ENCODE measurements at regions not wholly inside any gene's neighbourhood (a gene's known extent, or its start where the extent isn't known, plus 50 kb on each side); places are given as distances from the start of the nearest gene placed in this dataset.
A peak's percentile ranks its signal among the peaks of the same experiment; 100 is the strongest.
"Not testable (repeated sequence)": the region's sequence is repeated elsewhere in the genome, so short reads cannot be mapped to it uniquely, and the experiment has no call there.

DNA sequence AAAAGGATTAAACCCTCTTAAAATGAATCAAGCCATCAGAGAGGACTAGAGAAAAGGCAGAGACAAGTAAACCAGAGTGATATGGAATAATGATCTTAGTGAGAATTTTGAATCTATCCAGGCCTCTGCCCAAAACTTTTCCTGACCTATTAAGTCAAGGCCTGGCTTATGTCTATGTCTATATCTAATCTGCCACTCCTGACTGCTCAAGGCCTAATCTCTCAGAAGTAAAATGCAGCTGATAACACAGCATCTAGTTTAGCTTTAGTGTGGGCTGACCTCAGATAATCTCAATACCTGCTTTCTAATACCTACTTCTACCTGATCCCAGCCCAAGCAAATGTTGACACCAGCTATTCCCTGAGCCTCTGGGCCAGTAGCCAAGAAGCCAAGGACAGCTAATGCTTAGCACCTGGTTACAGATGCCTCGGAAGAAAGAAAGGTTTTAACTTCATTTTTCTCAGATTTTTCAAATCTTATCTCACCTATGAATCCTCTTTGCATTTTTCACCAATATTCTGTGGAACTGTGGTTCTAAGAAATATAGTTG, 1472.5 kb upstream of the SEL1L start:
- no peak for DNase-seq
- intact Hi-C loops (cut with DNase I): no loop called here

DNA sequence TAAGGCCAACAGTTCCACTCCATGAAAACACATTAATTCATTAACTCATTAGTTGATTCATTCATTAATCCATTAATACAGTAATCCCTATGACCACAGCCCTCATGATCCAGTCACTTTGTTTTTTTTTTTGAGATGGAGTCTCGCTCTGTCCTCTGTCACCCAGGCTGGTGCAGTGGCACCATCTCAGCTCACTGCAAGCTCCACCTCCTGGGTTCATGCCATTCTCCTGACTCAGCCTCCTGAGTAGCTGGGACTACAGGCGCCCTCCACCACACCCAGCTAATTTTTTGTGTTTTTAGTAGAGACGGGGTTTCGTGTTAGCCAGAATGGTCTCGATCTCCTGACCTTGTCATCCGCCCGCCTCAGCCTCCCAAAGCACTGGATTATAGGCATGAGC, 1473.4 kb upstream of the SEL1L start:
- intact Hi-C loops (cut with DNase I): not testable (repeated sequence)
- DNase-seq: peak in 1 of 10 donors; percentile 54

DNA sequence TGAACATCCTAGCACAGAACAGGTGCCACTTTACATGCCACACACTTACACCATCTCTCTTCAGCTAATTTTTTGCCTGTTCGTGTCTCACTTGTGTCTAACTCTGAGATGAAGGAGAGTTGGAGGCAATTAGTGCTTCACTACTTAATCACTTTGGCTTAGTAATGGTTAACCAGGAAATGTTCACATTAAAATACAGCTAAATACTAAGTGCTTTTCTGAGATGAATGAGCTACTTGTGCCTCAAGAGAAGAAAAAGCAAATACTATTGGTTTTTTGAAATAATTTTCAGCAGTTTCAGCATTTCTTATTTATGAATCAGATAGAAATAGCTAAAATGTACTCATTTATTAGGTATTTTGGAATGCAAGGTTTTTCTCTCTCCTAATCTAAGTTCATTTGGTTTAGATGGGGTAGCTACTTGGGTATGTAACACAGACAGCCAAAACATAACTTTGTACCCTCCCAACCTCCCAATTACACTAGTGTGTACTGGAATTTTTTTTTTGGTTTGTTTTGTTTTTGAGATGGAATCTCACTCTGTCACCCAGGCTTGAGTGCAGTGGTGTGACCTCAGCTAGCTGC, 1474.1 kb upstream of the SEL1L start:
- intact Hi-C loops (cut with DNase I): no loop called here
- no peak for DNase-seq

DNA sequence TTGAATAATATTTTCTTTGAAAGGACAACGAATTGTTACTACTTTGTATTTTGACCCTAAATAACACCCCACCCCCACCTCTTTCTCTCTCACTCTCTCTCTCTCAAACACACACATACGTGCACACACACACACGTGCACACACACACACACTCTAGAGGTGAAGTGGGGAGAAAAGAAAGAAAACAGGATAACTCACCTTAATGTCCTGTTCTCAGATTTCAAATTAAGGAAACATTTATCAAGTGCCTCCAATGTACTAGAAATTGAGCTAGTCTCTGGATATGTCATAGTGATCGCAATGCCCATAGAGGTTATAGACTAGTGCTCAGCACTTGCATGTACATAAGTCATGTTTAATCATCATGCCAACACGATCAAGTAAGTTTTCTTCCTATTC, 1483.6 kb upstream of the SEL1L start:
- no peak for DNase-seq
- intact Hi-C loops (cut with DNase I): no loop called here

DNA sequence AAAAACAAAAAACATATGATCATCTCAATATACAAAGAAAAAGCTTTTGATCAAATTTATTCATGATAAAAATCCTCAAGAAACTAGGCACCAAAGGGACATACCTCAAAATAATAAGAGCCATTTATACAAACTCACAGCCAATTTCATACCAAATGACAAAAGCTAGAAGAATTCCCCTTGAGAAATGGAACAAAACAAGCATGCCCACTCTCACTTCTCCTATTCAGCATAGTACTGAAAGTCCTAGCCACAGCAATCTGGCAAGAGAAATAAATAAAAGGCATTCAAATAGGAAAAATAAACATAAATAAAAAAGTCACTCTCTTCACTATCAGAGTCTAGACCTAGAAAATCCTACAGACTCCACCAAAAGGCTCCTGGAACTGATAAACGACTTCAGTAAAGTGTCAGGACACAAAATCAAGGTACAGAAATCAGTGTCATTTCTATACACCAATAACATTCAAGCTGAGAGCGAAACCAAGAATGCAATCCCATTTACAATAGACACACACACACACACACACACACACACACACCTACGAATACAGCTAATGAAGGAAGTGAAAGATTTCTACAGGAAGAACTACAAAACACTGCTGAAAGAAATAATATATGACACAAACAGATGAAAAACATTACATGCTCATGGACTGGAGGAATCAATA, 1486.2 kb upstream of the SEL1L start:
- intact Hi-C loops (cut with DNase I): no loop called here
- DNase-seq: no peak

DNA sequence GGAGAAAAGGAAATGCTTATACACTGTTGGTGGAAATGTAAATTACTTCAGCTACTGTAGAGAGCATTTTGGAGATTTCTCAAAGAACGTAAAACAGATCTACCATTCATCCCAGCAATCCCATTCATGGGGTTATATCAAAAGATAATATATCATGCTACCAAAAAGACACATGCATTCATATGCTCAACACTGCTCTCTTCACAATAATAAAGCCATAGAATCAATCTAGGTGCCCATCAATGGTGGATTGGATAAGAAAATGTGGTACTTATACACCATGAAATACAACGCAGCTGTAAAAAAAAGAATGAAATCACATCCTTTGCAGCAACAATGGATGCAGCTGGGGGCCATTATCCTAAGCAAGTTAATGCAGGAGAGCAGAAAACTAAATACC, 1487.7 kb upstream of the SEL1L start:
- intact Hi-C loops (cut with DNase I): no loop called here
- DNase-seq: no peak

DNA sequence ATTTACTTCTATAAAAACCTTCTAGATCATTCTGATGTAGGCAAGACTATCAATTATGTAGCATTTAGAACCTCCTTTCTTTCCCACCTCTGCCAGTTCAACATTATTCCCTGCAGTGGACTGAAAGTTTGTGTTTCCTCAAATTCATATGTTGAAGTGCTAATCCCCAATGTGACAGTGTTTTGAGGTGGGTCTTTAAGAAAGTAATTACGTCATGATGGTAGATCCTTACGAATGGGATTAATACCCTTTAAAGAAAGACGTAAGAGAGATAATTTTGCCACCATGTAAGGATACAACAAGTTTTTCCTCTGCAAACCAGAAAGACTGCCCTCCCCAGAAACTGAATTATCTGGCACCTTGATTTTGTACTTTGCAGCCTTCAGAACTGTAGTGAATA, 1489.7 kb upstream of the SEL1L start:
- DNase-seq: no peak
- intact Hi-C loops (cut with DNase I): no loop called here

DNA sequence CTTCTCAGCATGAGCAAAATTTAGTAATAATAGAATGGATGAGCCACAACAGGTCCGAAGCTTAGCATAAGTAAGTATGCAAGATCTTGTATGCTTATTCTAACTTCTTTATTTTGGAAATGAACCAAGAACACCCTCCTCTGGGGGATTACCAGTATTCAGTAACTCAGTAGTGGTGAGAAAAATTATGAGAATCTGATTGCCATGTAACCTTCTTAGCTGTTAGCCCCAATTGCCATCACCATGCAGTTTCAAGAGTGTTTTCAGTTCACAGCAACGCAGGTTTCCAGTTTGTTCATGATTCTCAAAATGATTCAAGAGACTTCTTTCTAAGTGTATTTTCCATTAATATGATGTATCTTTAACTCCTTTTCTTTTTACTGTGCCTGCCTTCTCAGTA, 1507.6 kb upstream of the SEL1L start:
- intact Hi-C loops (cut with DNase I): no loop called here
- no peak for DNase-seq

DNA sequence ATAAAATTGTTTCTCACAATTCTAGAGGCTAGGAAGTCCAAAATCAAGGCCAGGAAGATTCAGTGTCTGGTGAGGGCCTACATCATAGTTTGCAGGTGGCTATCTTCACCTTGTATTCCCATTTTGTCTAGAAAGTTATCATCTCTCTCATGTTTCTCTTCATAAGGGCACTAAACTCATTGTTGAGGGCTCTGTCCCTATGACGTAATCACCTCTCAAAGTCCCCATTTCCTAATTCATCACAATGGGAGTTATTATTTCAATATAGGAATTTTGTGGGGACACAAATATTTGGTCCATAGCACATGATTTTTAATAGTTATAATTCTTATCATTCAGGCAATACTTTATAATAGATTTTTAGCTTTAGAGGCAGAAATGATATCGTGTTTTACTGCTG, 1509.2 kb upstream of the SEL1L start:
- DNase-seq: no peak
- intact Hi-C loops (cut with DNase I): no loop called here

DNA sequence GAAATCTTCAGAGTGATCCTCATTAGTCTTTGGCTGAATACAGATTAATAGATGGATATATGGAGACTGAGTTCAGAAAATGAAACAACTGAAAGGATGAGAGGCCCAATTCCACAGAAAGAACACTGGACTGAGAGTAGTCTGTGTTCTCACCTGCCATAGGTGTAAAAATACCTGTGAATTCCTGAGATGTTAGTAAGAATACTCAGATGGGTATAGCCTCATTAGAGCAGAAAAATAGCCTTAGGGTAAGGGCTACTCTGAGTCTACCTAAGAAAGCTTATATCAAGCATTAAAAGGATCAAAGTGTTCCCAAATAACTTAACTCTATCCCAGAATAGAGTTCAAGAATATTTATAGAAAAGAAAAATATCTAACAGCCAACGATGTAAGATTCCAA, 1510.3 kb upstream of the SEL1L start:
- intact Hi-C loops (cut with DNase I): no loop called here
- DNase-seq: no peak

DNA sequence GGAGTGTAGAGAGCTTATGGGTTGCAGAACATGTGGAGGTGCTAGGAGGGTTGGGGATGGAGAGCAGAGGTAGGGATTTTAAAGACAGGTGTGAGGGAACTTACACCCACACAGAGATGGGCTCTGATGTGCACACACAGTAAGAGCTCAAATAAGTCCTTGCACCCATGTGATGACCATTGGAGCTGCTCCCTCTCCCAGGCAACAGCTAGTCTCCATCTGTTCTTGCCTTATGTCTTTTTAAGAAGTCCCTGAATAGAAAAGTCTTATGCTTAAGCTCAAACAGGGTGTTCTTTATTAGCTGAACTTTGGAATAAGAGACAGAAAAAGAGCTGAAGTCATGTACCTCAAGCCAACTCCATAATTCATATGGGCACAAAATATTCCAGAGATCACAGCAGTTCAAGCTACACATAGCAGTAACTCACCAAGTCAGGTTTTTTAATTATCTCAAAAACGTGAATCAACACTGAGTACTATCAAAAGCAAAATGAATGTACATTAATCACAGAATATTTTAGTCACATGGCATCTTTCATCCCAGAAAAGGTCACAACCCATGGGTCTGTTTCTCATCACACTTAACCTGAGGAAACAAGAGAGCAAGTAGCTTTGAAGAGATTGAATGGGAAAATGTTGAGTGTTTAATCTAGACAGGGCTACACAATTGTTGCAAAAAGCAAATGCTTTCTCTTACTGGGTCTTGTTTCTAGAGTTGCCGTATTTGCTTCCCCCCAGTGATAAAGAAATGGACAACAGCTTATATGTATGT, 1513.6 kb upstream of the SEL1L start:
- intact Hi-C loops (cut with DNase I): no loop called here
- peak in 3 of 10 donors; percentile 6 to 58 (median 9) for DNase-seq

DNA sequence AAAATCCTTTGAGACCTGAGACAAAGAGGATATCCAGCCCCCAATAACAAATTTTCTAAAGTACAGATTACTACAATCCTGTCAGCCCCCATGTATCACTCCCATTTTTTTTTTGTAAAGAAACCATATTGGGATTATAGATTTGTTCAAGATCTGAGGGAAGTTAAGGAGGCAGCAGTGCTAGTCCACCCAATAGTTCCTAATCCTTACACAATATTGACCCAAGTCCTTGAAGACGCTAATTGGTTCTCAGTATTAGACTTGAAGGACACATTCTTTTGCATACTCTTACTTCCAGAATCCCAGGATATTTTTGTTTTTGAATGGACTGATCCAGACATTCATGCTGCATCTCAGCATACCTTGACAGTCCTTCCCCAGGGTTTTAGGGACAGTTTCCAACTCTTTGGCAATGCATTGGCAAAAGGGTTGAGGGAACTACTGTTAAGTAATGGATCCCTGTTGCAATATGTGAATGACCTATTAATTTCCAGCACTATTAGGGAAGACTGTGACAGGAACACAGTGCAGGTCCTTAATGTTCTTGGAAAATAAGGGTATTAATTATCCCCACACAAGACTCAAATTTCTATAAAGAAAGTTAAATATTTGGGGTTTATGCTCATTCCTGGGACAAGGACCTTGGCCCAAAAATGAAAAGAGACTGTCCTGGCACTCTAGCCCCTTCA, 1519.5 kb upstream of the SEL1L start:
- intact Hi-C loops (cut with DNase I): no loop called here

DNA sequence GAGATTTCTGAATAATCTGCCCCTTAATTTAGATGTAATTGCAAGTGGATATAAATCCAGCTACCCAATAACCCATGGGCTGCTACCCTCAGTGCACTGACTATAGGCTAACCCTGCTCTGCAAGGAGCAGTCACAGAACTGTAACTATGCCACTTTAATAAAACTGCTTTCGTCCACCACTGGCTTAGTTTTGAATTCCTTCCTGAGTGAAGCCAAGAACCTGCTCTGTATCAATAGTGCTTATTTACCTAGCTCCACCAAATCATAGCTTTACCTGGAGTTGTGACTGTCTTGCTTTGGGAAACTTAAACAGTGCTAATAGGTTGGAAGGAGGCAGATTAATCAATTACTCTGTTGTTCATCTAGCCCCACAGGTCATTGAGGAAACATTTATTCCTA, 1524.4 kb upstream of the SEL1L start:
- no peak for DNase-seq
- intact Hi-C loops (cut with DNase I): no loop called here

More for the DNA sequence above, 1519.5 kb upstream of the SEL1L start:
- no peak for DNase-seq

DNA sequence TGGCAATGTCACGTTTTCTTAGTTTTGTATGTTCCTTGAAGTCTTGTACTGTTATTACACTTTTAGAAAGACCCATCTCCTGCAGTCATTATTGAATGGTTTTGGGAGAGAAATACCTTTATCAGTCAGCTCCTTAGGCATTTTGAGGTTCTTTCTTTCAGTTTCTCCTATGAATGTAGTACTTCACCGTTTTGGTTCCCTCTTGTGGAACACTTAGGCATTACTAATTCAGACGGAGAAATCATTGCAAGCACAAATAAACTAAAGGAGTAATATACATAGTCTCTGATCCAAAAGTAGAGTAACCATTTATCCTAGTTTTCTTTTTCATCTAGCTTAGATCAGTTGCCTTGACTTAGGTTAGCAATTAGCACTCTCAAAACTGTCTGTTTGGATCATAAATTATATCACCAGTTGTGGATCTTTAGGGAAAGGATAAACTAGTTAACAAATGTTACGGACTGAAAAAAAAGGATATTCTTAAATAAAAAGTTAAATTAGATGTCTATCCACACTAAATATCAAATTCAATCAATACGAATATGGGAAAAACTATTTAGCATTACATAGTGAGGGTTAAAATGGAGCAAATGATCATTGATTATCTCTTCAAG, 1538.3 kb upstream of the SEL1L start:
- DNase-seq: no peak
- intact Hi-C loops (cut with DNase I): no loop called here

DNA sequence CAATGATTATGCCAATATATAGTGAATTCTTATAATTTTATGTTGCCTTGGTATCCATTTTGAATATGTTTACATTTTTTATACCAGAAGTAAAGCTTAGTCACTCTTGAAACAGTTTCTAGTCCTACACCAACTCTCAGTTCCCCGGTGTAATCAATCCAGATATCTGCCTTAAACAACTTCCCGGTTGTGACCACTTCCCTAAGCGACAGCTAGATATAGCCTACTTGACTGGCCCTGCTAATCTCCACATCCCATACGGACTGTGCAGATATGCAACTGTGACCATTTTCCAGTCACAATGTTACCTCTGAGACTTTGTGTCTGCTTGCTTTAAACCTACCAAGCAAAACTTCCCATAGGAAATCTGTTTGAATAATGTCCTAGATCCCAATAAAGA, 1551.5 kb upstream of the SEL1L start:
- DNase-seq: no peak
- intact Hi-C loops (cut with DNase I): no loop called here

DNA sequence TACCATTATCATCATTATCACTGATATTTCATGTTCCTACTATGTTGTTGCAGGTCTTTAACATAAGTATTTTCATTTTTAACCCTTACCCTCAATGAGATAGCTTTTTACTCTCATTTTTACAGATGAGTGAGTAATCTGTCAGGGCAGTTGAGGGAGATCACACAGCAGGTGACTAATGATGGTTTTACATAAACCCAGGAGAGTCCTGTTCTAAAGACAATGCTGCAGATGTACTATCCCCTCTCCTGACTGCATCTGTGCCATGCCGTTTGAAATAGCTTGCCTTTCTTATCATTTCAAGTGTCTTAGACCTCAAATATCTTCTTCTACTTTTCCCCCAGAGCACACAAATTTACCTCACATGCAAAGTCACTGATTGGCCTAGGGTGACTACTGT, 1552.1 kb upstream of the SEL1L start:
- intact Hi-C loops (cut with DNase I): no loop called here

DNA sequence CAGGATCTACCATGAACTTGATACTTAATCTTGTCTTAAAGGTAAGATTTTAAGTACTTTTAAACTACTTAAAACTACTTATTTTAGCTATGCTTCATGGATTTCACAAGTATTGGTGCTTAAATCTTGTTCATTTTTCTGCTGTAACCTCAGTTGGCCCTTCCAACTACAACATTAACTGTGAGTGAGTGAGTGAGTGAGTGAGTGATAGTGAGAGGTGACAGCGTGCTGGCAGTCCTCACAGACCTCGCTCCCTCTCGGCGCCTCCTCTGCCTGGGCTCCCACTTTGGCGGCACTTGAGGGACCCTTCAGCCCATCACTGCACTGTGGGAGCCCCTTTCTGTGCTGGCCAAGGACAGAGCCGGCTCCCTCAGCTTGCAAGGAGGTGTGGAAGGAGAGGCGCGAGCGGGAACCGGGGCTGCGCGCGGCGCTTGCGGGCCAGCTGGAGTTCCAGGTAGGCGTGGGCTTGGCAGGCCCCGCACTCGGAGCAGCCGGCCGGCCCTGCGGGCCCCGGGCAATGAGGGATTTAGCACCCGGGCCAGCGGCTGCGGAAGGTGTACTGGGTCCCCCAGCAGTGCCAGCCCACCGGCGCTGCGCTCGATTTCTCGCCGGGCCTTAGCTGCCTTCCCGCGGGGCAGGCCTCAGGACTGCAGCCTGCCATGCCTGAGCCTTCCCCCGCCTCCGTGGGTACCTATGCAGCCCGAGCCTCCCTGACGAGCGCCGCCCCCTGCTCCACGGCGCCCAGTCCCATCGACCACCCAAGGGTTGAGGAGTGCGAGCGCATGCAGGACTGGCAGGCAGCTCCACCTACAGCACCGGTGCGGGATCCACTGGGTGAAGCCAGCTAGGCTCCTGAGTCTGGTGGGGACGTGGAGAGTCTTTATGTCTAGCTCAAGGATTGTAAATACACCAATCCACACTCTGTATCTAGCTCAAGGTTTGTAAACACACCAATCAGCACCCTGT, 1558.6 kb upstream of the SEL1L start:
- intact Hi-C loops (cut with DNase I): not testable (repeated sequence)
- peak in 4 of 10 donors; percentile 7 to 82 (median 75) for DNase-seq

More for the DNA sequence above, 1552.1 kb upstream of the SEL1L start:
- no peak for DNase-seq

DNA sequence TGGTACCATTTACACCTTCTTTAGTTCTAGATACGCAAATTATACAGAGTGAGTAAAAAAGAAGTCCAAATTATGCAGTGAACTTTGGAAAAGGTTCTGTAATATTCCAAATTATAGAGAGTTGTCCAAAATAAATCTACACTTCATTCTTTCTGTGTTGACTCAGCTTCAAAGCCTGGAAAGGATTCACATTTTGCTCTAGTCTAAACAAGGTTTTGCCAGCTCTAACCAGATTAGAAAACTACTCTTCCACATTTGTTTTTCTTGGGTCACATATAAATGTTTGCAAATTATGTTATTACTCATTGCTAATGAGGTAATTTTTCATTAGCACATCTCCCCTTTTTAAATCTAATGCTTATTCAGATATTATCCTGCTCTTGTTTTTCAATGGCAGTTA, 1562.4 kb upstream of the SEL1L start:
- intact Hi-C loops (cut with DNase I): no loop called here
- no peak for DNase-seq

DNA sequence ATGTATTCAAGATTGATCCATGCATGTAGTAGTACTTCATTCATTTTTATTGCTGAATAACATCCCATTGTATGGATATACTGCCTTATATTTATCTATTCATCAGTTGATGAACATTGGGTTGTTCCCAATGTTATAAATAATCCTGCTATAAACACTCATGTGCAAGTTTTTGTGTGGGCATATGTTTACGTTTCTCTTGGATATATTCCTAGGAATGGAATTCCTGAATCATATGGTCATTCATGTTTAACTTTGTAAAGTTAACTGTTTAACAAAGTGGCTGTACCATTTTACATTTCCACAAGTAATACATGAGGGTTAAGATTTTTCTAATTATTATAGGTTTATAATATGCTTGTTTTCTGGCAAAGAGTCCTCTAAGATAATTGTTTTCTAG, 1568.2 kb upstream of the SEL1L start:
- no peak for DNase-seq
- intact Hi-C loops (cut with DNase I): no loop called here

All from posterior cingulate gyrus (tissue), 11 donors.